ENCODE measurements at regions not wholly inside any gene's neighbourhood (a gene's known extent, or its start where the extent isn't known, plus 50 kb on each side); places are given as distances from the start of the nearest gene placed in this dataset.

DNA sequence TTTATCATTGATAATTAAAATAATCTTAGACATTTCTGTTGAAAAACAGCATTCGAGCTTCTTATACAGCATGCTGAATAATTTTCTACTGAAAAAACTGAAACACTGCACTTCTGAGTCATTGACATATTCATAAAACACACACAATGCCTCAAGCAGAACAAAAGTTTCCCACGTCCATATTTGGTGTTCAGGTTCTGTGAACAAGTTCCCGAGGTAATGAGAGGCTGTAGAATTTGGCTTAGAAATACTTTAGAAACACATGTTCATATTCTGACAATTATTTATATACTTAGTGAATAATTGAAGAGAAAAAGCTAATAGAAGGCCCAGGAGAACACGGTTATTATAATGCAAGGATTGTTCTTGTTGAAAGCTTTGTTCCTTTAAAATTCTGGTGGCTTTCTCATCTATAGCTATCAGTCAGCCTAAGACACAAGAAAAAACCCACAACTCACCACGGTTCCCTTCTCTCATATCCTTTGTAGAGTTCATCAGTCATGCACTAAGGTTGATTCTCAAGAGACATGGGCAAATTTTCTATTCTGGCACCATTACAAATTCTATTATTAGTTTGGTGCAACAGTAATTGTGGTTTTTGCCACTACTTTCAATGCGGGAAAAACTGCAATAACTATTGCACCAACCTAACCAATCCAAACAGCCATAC lies 194.4 kb downstream of the TMX3 start:
- TF ChIP-seq, protein P1, sequence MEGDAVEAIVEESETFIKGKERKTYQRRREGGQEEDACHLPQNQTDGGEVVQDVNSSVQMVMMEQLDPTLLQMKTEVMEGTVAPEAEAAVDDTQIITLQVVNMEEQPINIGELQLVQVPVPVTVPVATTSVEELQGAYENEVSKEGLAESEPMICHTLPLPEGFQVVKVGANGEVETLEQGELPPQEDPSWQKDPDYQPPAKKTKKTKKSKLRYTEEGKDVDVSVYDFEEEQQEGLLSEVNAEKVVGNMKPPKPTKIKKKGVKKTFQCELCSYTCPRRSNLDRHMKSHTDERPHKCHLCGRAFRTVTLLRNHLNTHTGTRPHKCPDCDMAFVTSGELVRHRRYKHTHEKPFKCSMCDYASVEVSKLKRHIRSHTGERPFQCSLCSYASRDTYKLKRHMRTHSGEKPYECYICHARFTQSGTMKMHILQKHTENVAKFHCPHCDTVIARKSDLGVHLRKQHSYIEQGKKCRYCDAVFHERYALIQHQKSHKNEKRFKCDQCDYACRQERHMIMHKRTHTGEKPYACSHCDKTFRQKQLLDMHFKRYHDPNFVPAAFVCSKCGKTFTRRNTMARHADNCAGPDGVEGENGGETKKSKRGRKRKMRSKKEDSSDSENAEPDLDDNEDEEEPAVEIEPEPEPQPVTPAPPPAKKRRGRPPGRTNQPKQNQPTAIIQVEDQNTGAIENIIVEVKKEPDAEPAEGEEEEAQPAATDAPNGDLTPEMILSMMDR (conservative IDR thresholded peaks at IDR 0.05 in 1 of 2, IDR thresholded peaks at IDR 0.05 in 1 of 2; ENCODE audit: extremely low read depth in 1 of 2, insufficient read depth in 1 of 2, low read depth in 1 of 2, low read length in 2 of 2) = no peak
- no peak for TF ChIP-seq EZH2 (IDR thresholded peaks at IDR 0.05; ENCODE audit: borderline replicate concordance, low read length)

All from mammary epithelial cell (primary cell).